HG03575 (cell line): ENCODE measurements at regions not wholly inside any gene's neighbourhood (a gene's known extent, or its start where the extent isn't known, plus 50 kb on each side); places are given as distances from the start of the nearest gene placed in this dataset.

Source experiments
- ATAC-seq: cut with Tn5 transposase; IDR thresholded peaks from one replicate; pipeline ENCODE4 v1.9.1; 2021; ENCODE audit not compliant: unreplicated experiment, insufficient number of reproducible peaks, low FRiP score; ENCODE audit errors: extremely low read depth

DNA sequence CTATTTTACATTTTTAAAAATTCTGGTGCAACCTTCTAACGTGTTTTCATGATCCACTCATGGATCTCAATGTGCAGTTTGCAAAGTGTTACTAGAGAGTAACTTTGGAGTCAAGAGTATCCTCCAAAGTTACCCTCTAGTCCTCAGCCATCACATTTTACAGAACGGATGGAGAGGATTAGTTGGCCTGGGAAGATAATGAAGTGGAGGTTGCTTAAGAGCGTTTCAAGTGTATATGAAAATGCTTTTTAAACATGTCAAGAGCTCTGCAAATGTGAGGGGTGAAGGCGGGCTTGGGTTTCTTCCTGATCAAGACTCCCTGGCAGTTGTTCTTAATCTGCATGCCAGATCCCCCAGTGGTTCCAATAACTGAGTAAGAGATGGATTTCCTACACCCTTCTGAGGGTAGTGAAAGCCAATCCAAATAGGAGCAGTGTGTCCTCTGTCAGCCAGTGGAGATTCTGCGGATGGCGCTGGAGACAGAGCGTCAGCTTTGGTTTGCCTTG, 299.4 kb upstream of the NPVF start:
- ATAC-seq, result no peak

DNA sequence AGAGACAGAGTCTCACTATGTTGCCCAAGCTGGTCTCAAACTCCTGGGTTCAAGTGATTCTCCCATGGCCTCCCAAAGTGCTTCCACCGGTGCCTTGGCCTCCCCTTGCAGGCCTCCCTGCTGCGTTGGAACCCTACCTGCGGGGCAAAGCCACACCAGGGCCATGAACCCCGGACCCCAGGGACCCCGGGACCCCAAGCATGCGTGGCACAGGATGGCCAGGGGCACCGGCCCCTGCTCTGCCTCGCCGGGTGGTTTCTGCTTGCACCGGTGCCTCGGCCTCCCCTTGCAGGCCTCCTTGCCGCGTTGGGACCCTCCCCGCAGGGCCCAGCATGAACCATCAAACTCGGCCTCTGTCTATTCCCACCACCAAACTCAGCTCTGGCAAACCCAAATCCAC, 301.0 kb upstream of the NPVF start:
- ATAC-seq, result no peak

DNA sequence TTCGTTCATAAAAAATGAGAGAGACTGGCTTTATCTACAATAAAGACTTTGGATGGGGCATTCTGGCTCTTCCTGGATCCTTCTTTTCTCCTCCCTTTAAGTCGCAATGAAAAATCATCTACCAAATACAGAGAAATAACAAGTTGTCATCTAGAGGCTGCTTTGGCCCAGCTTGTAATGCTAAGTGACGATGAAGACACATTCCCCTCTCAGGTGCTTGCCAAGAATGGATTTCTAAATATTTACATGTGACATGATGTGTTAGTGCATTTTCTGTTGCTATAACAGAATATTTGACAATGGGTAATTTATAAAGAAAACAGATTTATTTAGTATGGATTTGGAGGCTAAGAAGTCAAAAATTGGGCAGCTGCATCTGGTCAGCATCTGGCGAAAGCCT, 308.6 kb upstream of the NPVF start:
- ATAC-seq, result no peak

DNA sequence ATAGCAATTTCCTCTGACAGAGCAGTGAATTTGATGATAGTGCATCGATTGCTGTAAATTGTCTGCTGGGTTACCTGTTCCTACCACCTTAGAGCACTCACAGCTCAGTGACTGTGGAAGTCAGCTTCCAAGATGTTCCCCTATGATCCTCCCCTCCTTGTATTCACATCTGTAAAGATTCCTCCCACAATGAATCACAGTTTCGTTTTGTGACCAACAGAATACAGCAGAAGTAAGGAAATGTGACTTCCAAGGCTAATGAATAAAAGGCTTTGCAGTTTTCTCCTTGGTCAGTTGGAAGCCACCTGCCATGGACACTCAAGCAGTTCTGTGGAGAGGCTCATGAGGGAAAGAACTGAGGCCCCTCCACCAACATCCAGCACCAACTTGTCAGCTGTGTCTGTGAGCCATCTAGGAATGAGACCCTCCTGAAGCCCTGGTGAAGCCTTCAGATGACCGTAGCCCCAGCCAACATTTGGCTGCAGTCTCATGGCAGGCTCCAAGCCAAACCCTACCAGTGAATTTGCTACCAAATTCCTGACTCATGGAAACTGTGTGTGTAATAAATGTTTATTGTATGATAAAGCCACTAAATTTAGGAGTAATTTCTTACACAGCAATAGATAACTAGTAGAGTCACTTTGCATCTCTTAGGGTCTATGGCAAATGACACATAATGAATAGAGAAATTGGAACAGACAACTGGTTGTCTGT, 309.5 kb upstream of the NPVF start:
- ATAC-seq, result no peak

DNA sequence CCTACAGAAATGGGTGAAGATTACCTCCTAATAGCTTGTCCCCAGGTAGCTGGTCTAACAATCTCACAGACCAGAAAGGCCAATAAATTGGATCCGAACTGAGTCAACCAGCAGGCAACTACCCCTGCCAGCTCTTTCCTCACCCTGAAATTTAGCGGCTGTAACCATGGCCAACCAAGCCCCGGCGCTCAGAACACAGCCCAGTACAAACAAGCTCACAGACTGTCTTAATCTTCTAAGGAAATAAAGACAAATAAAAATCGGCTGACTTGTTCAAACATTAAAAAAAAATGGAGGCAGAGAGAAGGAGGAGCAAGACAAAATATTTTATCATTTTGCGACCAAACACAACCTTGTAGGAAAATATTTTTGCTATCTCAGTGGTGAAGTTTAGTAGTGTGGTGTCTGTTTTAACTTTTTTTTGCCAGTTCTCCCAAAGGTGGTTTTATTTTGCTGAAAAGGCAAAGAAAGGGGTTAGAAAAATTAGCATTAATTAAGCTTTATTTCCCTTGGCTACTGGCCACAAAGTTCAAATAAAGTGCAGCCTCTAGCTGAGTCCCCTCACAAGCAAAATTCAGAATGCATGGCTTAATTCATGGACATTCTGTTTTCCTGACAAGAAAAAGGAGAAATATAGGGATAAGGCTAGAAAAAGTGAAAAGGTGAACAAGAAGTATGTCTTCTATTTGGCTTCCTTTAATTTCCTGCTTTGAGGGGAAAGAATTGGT, 313.0 kb upstream of the NPVF start:
- no peak for ATAC-seq

DNA sequence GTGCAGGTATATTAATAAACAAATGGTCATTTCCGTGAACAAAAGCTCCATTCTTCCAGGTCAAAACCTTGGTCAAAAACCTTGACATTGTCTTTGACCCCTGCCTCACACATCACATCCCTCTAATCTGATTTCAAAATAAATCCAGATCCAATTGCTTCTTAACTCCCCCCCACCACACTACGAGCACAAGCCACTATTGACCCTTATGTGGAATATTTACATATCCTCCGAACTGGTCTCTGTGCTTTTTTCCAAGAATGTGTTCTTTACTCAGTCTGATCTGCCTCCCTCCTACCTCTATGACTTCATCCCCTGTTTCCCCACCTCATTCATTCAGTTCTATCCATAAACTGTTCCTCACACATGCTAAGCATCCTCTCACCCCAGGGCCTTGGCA, 313.6 kb upstream of the NPVF start:
- no peak for ATAC-seq

DNA sequence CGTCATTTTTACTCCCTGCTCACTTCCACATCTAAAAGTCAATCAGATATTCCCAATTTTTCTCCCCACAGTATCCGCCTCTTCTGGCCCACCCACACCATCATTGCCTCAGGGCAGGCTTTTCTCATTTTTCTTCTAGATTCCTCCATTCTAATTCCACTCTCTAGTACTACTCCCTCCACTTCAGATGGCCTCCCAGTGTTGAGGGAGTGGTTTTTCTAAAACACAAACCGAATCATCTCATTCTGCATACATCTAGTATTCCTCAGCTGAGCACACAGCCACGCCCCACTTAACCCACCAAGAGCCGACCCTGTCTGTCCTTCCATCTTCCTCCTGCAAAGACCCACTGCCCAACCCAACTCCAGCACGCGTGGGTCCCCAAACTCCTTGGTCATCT, 314.9 kb upstream of the NPVF start:
- no peak for ATAC-seq

DNA sequence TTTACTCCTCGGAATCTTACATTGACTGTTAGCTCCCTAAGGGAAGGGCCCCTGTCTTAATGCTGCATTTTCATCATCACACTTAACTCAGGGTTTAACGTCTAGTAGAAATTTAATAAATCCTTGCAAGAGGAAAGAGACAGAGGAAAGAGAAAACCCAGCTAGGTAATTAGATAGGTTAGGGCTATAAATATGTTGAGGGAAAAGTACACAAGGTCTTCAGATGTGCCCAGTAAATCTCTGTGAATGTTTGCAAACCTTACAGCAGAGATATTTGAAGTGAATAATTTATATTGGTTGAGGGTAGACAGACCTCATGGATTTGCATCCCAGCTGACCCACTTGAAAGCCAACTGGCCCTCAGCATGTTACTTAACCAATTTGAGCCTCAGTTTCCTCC, 315.5 kb upstream of the NPVF start:
- ATAC-seq, result no peak

DNA sequence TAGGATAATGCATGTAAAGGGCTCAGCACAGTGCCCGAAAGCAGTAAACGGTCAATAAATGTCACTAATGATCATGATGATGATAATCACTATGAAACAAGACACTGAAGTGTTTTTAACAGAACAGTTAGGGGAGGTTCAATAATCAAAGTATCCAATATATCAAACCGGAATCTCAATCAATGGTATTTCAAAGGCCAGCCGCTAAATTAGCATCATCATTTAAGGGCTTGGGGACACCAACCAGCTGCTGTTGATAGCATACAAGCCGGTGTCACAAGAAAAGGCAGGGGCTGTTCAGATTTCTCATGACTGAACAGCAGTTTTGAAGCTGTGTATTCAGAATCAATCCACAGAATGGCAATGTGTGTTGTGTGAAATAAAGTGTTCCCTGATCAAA, 316.0 kb upstream of the NPVF start:
- no peak for ATAC-seq

DNA sequence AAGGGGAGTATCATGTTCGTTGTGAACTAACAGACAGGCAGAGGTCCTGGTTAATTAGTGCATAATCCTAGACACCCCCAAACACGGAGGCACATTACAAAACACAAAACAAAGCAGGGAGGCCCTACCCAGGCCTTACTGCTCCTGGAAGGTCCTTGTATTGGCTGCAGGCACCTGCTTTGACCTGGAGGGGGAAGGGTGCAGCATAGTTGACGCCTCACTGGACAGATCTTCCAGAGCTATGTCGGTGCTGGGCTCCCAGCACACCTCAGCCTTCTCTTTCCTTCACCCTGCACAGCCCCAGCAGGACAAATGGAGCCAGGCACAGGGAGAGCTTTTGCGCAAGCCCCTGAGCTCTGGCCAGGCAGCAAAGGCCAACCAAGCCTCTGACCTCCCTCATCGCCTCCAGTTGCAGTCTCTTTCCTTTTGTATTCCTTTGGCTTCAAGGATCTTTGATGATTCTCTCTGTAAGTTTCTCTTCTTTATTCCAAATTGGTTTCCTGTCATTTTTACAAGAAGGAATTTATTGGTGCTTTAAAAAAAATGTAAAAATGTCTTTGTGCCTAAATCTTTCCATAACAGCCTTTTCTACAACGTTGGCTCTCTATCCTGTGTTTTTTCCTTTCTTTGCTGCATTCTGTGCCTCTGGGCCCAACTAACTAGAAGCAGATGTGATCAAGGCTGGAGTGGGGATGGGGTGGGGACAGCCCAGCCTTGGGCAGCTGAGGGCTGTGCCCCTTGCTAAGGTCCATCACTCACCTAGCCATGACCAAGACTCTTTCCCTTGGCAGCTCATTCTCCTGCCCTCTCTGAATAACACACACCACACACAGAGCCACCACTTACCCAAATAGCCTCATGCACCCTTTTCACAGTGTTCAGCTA, 317.1 kb upstream of the NPVF start:
- no peak for ATAC-seq

DNA sequence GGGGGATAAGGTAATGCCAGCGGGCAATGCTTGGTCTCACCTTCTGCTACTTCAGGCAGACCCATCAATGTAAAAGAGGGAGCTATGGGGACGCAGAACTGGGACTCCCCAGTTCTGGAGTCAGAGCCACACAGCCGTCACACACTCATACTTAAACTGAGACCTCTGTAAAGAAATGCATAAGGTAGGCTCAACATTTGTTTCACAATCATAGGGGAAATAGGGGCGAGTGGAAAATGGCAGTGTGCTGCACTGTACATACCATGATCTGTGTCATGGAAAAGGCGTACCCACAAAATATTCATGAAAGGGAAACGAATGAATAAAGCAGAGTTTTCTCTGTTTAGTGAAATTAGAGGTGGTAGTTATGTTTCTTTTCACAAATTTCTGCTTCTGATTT, 318.0 kb upstream of the NPVF start:
- ATAC-seq, result no peak

DNA sequence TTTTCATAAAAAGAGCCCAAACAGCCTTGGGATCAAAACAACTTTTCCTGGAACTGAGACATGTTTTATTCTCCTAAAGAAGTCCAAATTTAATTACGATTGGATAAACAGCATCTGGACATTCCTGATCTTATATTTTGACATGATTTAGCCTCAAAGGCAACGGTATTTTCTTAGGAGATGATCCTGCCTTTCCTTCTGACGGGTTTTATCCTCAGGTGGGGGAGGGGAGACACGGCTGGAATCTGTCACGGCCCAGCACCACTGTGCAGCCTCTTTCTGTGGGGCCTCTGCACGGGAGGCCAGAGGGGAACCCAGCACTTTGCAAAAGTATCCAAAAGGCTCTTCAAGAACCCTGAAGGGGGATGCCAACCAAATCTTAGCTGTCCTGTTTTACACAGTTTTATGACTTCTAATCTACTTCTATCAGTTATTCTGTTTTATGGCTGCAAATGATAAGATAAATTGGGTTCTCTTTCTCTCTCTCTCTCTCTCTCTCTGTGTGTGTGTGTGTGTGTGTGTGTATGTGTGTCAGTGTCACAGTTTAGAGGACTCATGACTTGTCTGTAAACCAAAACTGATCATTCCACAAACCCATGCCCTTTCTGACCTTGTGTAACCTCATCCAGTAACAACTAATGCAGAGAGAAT, 321.1 kb upstream of the NPVF start:
- ATAC-seq, result no peak

DNA sequence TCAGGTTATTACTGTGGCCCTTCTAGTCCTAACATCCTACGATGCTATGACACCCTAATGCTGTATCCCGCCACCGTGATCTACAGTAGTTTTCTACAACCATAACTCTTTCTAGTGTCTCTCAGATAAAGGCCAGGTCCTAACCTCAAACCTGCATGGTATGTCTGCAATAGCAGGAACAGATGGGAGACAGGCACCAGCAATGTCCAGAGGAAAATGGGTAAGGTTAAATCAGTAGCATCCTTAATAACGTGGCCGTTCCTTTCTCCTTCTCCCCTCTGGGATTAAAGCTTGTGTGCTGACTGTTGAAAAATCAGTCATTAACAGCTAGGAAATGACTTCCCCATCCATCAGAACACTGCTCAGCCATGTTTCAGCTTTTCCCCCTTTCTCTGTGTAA, 321.9 kb upstream of the NPVF start:
- ATAC-seq, result no peak

DNA sequence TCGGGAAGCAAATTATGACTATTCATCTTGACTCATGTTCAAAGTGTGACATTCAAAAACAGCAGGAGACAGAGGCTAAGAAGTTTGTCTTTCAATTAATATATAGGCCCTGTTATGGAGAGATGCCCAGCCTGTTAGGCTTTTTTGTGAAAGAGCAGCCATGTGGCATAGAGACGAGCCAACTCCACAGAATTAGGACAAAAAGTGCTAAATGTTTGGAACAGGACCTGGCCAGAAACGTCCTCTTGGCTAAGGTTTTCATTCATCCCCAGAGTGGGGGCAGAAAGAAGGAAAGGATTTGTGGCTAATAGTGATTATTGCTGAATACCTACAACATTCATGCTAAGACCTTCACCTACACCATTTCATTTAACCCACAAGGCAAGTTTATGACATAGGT, 324.7 kb upstream of the NPVF start:
- no peak for ATAC-seq

DNA sequence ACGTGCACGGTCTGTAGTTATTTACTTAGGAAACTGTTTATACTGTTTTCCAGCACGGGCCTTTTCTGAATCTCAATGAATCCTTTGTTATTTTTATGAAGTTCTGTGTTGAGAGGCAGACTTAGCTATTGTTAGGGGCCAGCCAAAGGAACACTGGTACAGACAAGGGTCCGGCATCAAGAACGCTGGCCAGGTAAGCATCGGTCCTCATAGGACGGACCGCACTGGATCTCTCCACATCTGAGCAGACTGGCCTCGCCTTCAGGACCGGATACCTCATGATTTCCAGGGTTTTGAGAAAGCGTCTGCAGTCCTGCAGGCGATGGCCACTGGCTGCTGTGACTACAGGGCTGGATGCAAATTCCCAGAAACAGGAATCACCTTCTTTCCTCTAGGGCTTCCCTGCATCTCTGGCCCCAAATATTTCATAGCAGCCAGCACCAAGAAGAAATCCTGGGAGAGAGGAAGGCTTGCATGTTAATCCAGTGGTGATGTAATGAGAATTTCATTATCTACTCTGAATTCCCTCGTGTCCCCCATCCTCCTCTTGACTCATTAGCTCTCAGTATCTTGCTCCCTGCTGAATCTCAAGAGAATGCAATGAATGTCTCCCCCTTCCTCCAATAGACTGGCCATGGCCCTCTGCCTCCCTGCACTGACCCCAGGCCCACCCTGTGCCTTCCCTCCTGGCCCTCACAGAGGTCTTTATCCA, 325.4 kb upstream of the NPVF start:
- ATAC-seq, result no peak

DNA sequence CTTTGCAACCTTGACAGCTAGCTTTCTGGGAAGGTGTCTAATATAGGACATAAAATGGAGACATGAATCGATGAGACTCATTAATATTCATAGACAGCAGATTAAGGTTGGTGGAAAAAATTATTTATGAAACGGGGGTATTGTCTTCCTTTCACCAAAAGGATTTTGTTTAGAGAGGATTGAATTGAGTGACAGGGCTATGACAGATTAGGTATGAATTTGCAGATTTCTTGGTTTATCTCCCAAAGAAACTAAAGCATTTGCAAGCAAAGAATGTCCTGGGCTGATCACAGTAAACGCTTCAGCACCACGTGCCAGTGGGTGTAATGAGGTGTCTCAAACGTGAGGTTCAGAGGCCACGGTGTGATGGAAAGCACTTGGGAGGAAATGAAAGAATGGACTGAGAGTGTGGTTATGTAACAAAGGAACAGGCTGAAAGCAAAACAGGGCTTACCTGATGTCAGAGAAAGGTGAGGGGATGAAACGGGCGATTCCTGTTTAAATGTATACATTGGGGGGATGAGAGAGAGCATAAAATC, 329.2 kb upstream of the NPVF start:
- no peak for ATAC-seq

DNA sequence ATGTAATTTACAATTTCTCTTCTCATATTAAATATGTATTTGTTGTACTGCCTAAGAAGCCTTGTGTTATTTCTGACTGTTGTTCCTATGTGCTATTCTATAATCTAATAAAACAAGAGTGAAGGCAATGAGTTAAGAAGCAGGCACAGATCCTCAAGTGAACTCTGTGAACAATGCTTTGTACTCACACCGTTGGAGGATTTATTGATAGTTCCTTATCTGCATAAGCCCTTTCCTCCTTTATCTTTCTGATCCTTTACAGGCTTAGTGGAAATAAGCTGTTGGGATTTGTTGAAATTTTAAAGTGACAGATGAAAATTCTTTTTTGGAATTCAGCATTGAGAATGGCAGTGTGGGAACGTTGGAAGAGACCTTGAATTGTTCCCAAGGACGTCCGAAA, 329.6 kb upstream of the NPVF start:
- ATAC-seq, result no peak

DNA sequence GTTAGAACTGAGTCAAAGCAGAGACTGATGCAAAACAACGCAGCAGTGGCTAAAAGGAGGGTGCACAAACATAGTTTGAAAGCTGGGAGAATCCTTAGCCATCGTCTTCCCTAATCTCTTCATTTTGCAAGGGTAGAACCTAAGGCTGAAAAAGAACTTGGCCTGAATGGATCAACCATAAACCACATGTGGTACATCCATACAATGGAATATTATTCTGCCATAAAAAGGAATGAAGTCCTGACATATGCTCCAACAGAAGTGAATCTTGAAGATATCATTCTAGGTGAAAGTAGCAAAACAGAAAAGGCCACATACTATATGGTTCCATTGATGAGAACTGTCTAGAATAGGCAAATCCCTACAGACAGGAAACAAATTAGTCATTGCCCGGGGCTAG, 330.3 kb upstream of the NPVF start:
- no peak for ATAC-seq
